HCT116 (cell line): ENCODE measurements at regions not wholly inside any gene's neighbourhood (a gene's known extent, or its start where the extent isn't known, plus 50 kb on each side); places are given as distances from the start of the nearest gene placed in this dataset.

ENCODE experiments used
- ATAC-seq: fragments of 200-7000 bp; cut with Tn5 transposase; 2 replicates; pipeline ENCODE4 v1.9.1; 2020; ENCODE audit warnings: mild to moderate bottlenecking, moderate library complexity
- BruUV-seq: library from RNA; stranded (reverse); fragments of 400-500 nt; replicated peaks from 2 replicates; lab custom pipeline; 2021; lab: Mats Ljungman, UMichigan
- CTCF ChIA-PET: fragments of 300-600 bp; sonication (Branson Sonifier 250); formaldehyde crosslinking; loops from one replicate; lab custom pipeline; 2021; ENCODE audit warnings: antibody characterized with exemption; lab: Charles Lee
- POLR2A ChIA-PET: fragments of 300-600, 350-600 bp; sonication (Branson Sonifier 250); formaldehyde crosslinking; loops from one replicate; lab custom pipeline; 2021; ENCODE audit warnings: antibody characterized with exemption; lab: Charles Lee
- RAD21 ChIA-PET, 2 experiments: fragments of 300-600 bp; sonication (Branson Sonifier 250); formaldehyde crosslinking; loops; one replicate each; lab custom pipeline; 2023; ENCODE audit warnings: low total read pairs in 2 of 2; ENCODE audit not compliant: uncharacterized antibody in 2 of 2, unreplicated experiment in 2 of 2, low non-redundant PET in 1 of 2; lab: Charles Lee
- DNase-seq: peaks from one replicate; pipeline ENCODE4 v3.0.0-alpha.2; 2010; ENCODE audit warnings: low read depth, low spot score
- H2AFZ ChIP-seq: fragments of 200-600 bp; shearing (Covaris generic), sonication (generic); 2 replicates; pipeline ENCODE4 v1.6.1; 2017; ENCODE audit warnings: low read depth, mixed run types, mixed read lengths, antibody characterized with exemption, low read length; ENCODE audit not compliant: poor library complexity, severe bottlenecking
- H3K27ac ChIP-seq: 2 replicates; pipeline ENCODE4 v1.5.1; 2012; ENCODE audit warnings: low read depth, low read length
- H3K27me3 ChIP-seq: fragments of 200-600 bp; sonication (generic); 2 replicates; pipeline ENCODE4 v1.6.1; 2016; ENCODE audit warnings: mixed run types, low read length, mixed read lengths; ENCODE audit not compliant: insufficient read depth
- H3K36me3 ChIP-seq, 2 experiments: fragments of 200-500 bp in 1 of 2; fragments of 200-600 bp in 1 of 2; sonication (Bioruptor generic) in 1 of 2; sonication (generic) in 1 of 2; 2 replicates each; pipeline versions ENCODE4 v1.5.1 to v1.6.1; 2014 to 2016; ENCODE audit warnings: low read length in 2 of 2, inconsistent platforms in 1 of 2, mixed read lengths in 1 of 2, mixed run types in 1 of 2; ENCODE audit not compliant: insufficient read depth in 2 of 2, control insufficient read depth in 1 of 2
- H3K4me1 ChIP-seq, 2 experiments: fragments of 200-600 bp in 1 of 2; sonication (generic) in 1 of 2; 2 replicates each; pipeline versions ENCODE4 v1.5.1 to v1.6.1; 2012 to 2017; ENCODE audit warnings: low read length in 2 of 2, inconsistent platforms in 1 of 2, mild to moderate bottlenecking in 1 of 2, mixed read lengths in 1 of 2, mixed run types in 1 of 2, moderate library complexity in 1 of 2; ENCODE audit not compliant: insufficient read depth in 2 of 2, control insufficient read depth in 1 of 2
- H3K4me2 ChIP-seq: fragments of 200-600 bp; sonication (generic); 2 replicates; pipeline ENCODE4 v1.6.1; 2017; ENCODE audit warnings: mixed run types, low read length, mixed read lengths
- H3K4me3 ChIP-seq, 2 experiments: fragments of 200-600 bp in 1 of 2; sonication (generic) in 1 of 2; replicated peaks in 1 of 2; 2 replicates each; pipeline ENCODE4 v1.5.1; 2011 to 2016; ENCODE audit warnings: low read length in 2 of 2, control low read depth in 1 of 2, low read depth in 1 of 2, mild to moderate bottlenecking in 1 of 2, mixed read lengths in 1 of 2, mixed run types in 1 of 2
- H3K79me2 ChIP-seq: fragments of 200-600 bp; sonication (generic); 2 replicates; pipeline ENCODE4 v1.6.1; 2017; ENCODE audit warnings: mild to moderate bottlenecking, mixed run types, low read length, moderate library complexity, mixed read lengths; ENCODE audit not compliant: insufficient read depth
- H3K9ac ChIP-seq: fragments of 200-600 bp; sonication (generic); 2 replicates; pipeline ENCODE4 v1.6.1; 2016; ENCODE audit warnings: low read length, mixed read lengths
- H3K9me2 ChIP-seq: fragments of 200-600 bp; sonication (generic), shearing (Covaris generic); 2 replicates; pipeline ENCODE4 v1.6.1; 2017; ENCODE audit warnings: mixed run types, mild to moderate bottlenecking, moderate library complexity; ENCODE audit not compliant: insufficient read depth
- H3K9me3 ChIP-seq, 2 experiments: fragments of 200-500 bp in 1 of 2; fragments of 200-600 bp in 1 of 2; sonication (Bioruptor generic) in 1 of 2; sonication (generic) in 1 of 2; 2 replicates each; pipeline ENCODE4 v1.6.1; 2014 to 2017; ENCODE audit warnings: low read length in 2 of 2, mixed read lengths in 2 of 2, inconsistent platforms in 1 of 2, low read depth in 1 of 2, mild to moderate bottlenecking in 1 of 2, mixed run types in 1 of 2, moderate library complexity in 1 of 2; ENCODE audit not compliant: control insufficient read depth in 1 of 2, insufficient read depth in 1 of 2
- H4K20me1 ChIP-seq: fragments of 200-600 bp; sonication (generic), shearing (Covaris generic); 2 replicates; pipeline ENCODE4 v1.6.1; 2017; ENCODE audit warnings: mixed run types, mild to moderate bottlenecking, moderate library complexity; ENCODE audit not compliant: insufficient read depth
- ATF3 ChIP-seq: IDR thresholded peaks from 2 replicates; pipeline ENCODE4 v1.6.1; 2012
- CBX3 ChIP-seq: IDR thresholded peaks from 2 replicates; pipeline ENCODE4 v1.6.1; 2012; ENCODE audit warnings: low read depth
- CTCF ChIP-seq, 3 experiments: fragments of 200-600 bp in 1 of 3; sonication (generic) in 1 of 3; IDR thresholded peaks in 2 of 3; conservative IDR thresholded peaks in 1 of 3; 2 replicates each; pipeline ENCODE4 v1.5.1; 2012 to 2017; ENCODE audit warnings: low read depth in 2 of 3, low read length in 2 of 3, antibody characterized with exemption in 1 of 3, borderline replicate concordance in 1 of 3, control low read depth in 1 of 3, mild to moderate bottlenecking in 1 of 3, mixed read lengths in 1 of 3, mixed run types in 1 of 3, moderate library complexity in 1 of 3; ENCODE audit not compliant: insufficient read depth in 1 of 3
- EGR1 ChIP-seq: IDR thresholded peaks from 2 replicates; pipeline ENCODE4 v1.6.1; 2012; ENCODE audit warnings: low read depth
- EZH2phosphoT487 ChIP-seq: fragments of 200-600 bp; IDR thresholded peaks from 2 replicates; pipeline ENCODE4 v1.6.1; 2018; ENCODE audit warnings: antibody characterized with exemption, borderline replicate concordance
- JUND ChIP-seq: IDR thresholded peaks from 2 replicates; pipeline ENCODE4 v1.6.1; 2012
- MAX ChIP-seq: IDR thresholded peaks from 2 replicates; pipeline ENCODE4 v1.6.1; 2012
- RAD21 ChIP-seq: IDR thresholded peaks from 2 replicates; pipeline ENCODE4 v1.6.1; 2012; ENCODE audit warnings: low read depth, mild to moderate bottlenecking
- SIN3A ChIP-seq: IDR thresholded peaks from 2 replicates; pipeline ENCODE4 v1.6.1; 2012; ENCODE audit warnings: low read depth
- SP1 ChIP-seq: IDR thresholded peaks from 2 replicates; pipeline ENCODE4 v1.6.1; 2012; ENCODE audit warnings: low read depth
- TCF7L2 ChIP-seq: IDR thresholded peaks from 2 replicates; pipeline ENCODE4 v1.7.0; 2011; ENCODE audit warnings: borderline replicate concordance, inconsistent platforms; ENCODE audit not compliant: insufficient read depth, insufficient read length; ENCODE audit errors: extremely low read depth
- YY1 ChIP-seq: IDR thresholded peaks from 2 replicates; pipeline ENCODE4 v1.6.1; 2011; ENCODE audit warnings: low read length, low read depth, moderate library complexity, mild to moderate bottlenecking; ENCODE audit not compliant: insufficient replicate concordance; ENCODE audit errors: extremely low read depth
- ZFX ChIP-seq: fragments of 450-650 bp; IDR thresholded peaks from 2 replicates; pipeline ENCODE4 v1.6.1; 2017
- ZNF274 ChIP-seq: fragments of 200-500 bp; sonication (Bioruptor generic); IDR thresholded peaks from 2 replicates; pipeline ENCODE4 v1.6.1; 2014; ENCODE audit warnings: mild to moderate bottlenecking, low read depth, low read length, inconsistent platforms
- intact Hi-C: fragments of 100-400 bp; cut with micrococcal nuclease; formaldehyde crosslinking; loops from 2 replicates; pipeline ENCODE4 v1.10.0; 2022

- POLR2A ChIA-PET, result no interaction called here
- H3K9ac ChIP-seq, result no peak overlapping the region
- no peak for ATAC-seq
- H3K4me1 ChIP-seq, result no peaks in the 10 kb centered on the region
- H3K27me3 ChIP-seq, result no peaks in the 10 kb centered on the region
- no peak overlapping the region for H3K4me3 ChIP-seq
- RAD21 ChIA-PET, result no interaction called here
- peaks cover 16 to 26% of the 10 kb centered on the region in 2 experiments; a peak in 2 of 4 replicates for H3K9me3 ChIP-seq
- intact Hi-C loops, result no loop called here
- H3K27ac ChIP-seq, result no peak overlapping the region
- H3K9me2 ChIP-seq, result no peaks in the 10 kb centered on the region
- H4K20me1 ChIP-seq, result no peaks in the 10 kb centered on the region
- no TSS peak for BruUV-seq
- no peak overlapping the region for H3K4me2 ChIP-seq
- TF ChIP-seq EZH2phosphoT487 (no peak), RAD21 (no peak), EGR1 (no peak), CBX3 (no peak), CTCF (IDR thresholded peaks at IDR 0.05 in 2 of 3, conservative IDR thresholded peaks at IDR 0.05 in 1 of 3; ENCODE audit: borderline replicate concordance in 1 of 3, insufficient read depth in 1 of 3, low read depth in 2 of 3, low read length in 2 of 3) (no peak), TCF7L2 (no peak)
- TF ChIP-seq, all 23 proteins: peak for 0
- CTCF ChIA-PET, result no interaction called here
- DNase-seq, result no peak
- Histone ChIP-seq H3K79me2 (no peaks in the 10 kb centered on the region), H3K36me3 (no peaks in the 10 kb centered on the region), H2AFZ (no peak overlapping the region)
Measured at GRCh38 chr18:41140506-41140905, 814.5 kb upstream of the PIK3C3 start.

- ATAC-seq (no peak), DNase-seq (no peak)
- H3K27ac ChIP-seq, result no peak overlapping the region
- H3K9me3 ChIP-seq, result peaks cover 15 to 29% of the 10 kb centered on the region in 2 experiments; a peak in 3 of 4 replicates
- H4K20me1 ChIP-seq, result no peaks in the 10 kb centered on the region
- H3K4me1 ChIP-seq, result no peaks in the 10 kb centered on the region
- no peaks in the 10 kb centered on the region for H3K9me2 ChIP-seq
- ChIA-PET POLR2A (no interaction called here), CTCF (no interaction called here), RAD21 (no interaction called here)
- intact Hi-C loops, result no loop called here
- H3K79me2 ChIP-seq, result no peaks in the 10 kb centered on the region
- H3K4me3 ChIP-seq, result no peak overlapping the region
- no peak overlapping the region for H3K4me2 ChIP-seq
- no peaks in the 10 kb centered on the region for H3K27me3 ChIP-seq
- H3K9ac ChIP-seq, result no peak overlapping the region
- H3K36me3 ChIP-seq, result no peaks in the 10 kb centered on the region
- H2AFZ ChIP-seq, result no peak overlapping the region
- BruUV-seq, result no TSS peak
- no peak for TF ChIP-seq ATF3
- no peak for TF ChIP-seq MAX
- TF ChIP-seq ZNF274, result no peak
- no peak for TF ChIP-seq SIN3A
- no peak for TF ChIP-seq SP1
- TF ChIP-seq ZFX, result no peak
- no peak for TF ChIP-seq CTCF (IDR thresholded peaks at IDR 0.05 in 2 of 3, conservative IDR thresholded peaks at IDR 0.05 in 1 of 3; ENCODE audit: borderline replicate concordance in 1 of 3, insufficient read depth in 1 of 3, low read depth in 2 of 3, low read length in 2 of 3)
- no peak for TF ChIP-seq EGR1
- no peak for TF ChIP-seq JUND
- no peak for TF ChIP-seq YY1
Measured at GRCh38 chr18:41135146-41135545, 819.9 kb upstream of the PIK3C3 start.
